HL-60 (cell line): ENCODE measurements at regions not wholly inside any gene's neighbourhood (a gene's known extent, or its start where the extent isn't known, plus 50 kb on each side); places are given as distances from the start of the nearest gene placed in this dataset.

Source experiments
- GABPA ChIP-seq: IDR thresholded peaks from 2 replicates; pipeline ENCODE4 v1.6.1; 2012; ENCODE audit warnings: low read depth
- POLR2AphosphoS5 ChIP-seq: IDR thresholded peaks from 2 replicates; pipeline ENCODE4 v1.6.1; 2012; ENCODE audit warnings: low read depth
- SPI1 ChIP-seq: IDR thresholded peaks from 2 replicates; pipeline ENCODE4 v1.6.1; 2012; ENCODE audit warnings: low read depth, mild to moderate bottlenecking, borderline replicate concordance
- TF ChIP-seq, protein P1 (sequence below): IDR thresholded peaks from one replicate; pipeline ENCODE4 v1.5.1; 2011; ENCODE audit warnings: low read length, control low read depth, inconsistent platforms; ENCODE audit not compliant: insufficient read depth
- TF ChIP-seq, protein P2 (sequence below): IDR thresholded peaks from 2 replicates; pipeline ENCODE4 v1.6.1; 2012; ENCODE audit warnings: low read depth; ENCODE audit not compliant: insufficient replicate concordance

DNA sequence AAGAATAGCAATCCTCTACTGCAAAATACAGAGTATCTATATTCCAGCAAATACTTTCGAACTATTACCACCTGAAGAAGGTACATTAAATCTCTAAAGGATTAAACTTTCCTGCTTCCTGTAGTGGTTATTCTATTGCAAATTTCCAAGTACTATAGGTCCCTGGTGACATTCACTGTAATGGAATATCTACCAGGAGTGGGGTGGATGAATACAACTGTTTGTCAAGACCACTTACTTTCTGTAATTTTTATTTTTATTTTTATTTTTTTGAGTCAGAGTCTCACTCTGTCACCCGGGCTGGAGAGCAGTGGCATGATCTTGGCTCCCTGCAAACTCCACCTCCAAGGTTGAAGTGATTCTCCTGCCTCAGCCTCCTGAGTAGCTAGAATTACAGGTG is 389.5 kb downstream of the TMEM114 start:
- TF ChIP-seq SPI1 (no peak), POLR2AphosphoS5 (no peak), GABPA (no peak)
- TF ChIP-seq, protein P1, sequence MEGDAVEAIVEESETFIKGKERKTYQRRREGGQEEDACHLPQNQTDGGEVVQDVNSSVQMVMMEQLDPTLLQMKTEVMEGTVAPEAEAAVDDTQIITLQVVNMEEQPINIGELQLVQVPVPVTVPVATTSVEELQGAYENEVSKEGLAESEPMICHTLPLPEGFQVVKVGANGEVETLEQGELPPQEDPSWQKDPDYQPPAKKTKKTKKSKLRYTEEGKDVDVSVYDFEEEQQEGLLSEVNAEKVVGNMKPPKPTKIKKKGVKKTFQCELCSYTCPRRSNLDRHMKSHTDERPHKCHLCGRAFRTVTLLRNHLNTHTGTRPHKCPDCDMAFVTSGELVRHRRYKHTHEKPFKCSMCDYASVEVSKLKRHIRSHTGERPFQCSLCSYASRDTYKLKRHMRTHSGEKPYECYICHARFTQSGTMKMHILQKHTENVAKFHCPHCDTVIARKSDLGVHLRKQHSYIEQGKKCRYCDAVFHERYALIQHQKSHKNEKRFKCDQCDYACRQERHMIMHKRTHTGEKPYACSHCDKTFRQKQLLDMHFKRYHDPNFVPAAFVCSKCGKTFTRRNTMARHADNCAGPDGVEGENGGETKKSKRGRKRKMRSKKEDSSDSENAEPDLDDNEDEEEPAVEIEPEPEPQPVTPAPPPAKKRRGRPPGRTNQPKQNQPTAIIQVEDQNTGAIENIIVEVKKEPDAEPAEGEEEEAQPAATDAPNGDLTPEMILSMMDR: no peak
- TF ChIP-seq, protein P2, sequence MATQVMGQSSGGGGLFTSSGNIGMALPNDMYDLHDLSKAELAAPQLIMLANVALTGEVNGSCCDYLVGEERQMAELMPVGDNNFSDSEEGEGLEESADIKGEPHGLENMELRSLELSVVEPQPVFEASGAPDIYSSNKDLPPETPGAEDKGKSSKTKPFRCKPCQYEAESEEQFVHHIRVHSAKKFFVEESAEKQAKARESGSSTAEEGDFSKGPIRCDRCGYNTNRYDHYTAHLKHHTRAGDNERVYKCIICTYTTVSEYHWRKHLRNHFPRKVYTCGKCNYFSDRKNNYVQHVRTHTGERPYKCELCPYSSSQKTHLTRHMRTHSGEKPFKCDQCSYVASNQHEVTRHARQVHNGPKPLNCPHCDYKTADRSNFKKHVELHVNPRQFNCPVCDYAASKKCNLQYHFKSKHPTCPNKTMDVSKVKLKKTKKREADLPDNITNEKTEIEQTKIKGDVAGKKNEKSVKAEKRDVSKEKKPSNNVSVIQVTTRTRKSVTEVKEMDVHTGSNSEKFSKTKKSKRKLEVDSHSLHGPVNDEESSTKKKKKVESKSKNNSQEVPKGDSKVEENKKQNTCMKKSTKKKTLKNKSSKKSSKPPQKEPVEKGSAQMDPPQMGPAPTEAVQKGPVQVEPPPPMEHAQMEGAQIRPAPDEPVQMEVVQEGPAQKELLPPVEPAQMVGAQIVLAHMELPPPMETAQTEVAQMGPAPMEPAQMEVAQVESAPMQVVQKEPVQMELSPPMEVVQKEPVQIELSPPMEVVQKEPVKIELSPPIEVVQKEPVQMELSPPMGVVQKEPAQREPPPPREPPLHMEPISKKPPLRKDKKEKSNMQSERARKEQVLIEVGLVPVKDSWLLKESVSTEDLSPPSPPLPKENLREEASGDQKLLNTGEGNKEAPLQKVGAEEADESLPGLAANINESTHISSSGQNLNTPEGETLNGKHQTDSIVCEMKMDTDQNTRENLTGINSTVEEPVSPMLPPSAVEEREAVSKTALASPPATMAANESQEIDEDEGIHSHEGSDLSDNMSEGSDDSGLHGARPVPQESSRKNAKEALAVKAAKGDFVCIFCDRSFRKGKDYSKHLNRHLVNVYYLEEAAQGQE: no peak
